Fibroblast of lung (primary cell): ENCODE measurements at regions not wholly inside any gene's neighbourhood (a gene's known extent, or its start where the extent isn't known, plus 50 kb on each side); places are given as distances from the start of the nearest gene placed in this dataset.

Experiments used
- EZH2 ChIP-seq: IDR thresholded peaks from 2 replicates; pipeline ENCODE4 v1.5.1; 2012; ENCODE audit warnings: low read length, control low read depth, mild to moderate bottlenecking; ENCODE audit errors: missing control alignments
- TF ChIP-seq, protein P1 (sequence below), 2 donors: IDR thresholded peaks in 1 of 2; conservative IDR thresholded peaks in 1 of 2; 1 replicate in 1 of 2; 2 replicates in 1 of 2; pipeline ENCODE4 v1.5.1; 2011 to 2012; ENCODE audit warnings: low read length in 2 of 2, control low read depth in 1 of 2, inconsistent platforms in 1 of 2, low read depth in 1 of 2, mild to moderate bottlenecking in 1 of 2

DNA sequence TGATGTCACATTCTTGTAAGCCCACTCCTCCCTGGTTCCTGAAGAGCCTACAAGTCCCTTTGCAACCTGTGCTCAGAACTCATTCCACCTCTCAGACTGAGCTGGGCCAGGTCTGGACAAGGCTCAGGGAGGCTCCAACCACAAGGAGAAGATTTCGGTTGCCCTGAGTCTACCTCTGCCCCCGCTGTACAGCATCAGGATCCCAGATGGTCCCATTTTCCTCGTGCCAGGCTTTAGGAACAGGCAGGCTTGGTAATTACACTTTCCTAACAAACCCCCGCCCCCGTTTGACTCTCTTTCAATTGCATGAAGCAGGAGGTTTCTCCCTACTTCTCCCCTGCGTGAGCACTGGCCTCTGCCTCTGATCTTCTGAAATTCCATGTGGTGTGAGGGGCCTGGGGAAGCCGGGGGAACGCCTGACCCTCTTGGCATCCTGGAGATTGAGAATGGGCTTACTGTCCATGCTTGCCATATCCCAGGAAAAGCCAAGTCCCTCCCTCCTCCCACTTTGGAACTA is 86.9 kb upstream of the CTNNA1 start:
- TF ChIP-seq, protein P1, sequence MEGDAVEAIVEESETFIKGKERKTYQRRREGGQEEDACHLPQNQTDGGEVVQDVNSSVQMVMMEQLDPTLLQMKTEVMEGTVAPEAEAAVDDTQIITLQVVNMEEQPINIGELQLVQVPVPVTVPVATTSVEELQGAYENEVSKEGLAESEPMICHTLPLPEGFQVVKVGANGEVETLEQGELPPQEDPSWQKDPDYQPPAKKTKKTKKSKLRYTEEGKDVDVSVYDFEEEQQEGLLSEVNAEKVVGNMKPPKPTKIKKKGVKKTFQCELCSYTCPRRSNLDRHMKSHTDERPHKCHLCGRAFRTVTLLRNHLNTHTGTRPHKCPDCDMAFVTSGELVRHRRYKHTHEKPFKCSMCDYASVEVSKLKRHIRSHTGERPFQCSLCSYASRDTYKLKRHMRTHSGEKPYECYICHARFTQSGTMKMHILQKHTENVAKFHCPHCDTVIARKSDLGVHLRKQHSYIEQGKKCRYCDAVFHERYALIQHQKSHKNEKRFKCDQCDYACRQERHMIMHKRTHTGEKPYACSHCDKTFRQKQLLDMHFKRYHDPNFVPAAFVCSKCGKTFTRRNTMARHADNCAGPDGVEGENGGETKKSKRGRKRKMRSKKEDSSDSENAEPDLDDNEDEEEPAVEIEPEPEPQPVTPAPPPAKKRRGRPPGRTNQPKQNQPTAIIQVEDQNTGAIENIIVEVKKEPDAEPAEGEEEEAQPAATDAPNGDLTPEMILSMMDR (conservative IDR thresholded peaks at IDR 0.05 in 1 of 2, IDR thresholded peaks at IDR 0.05 in 1 of 2; ENCODE audit: low read depth in 1 of 2, low read length in 2 of 2): no peak
- TF ChIP-seq EZH2: no peak
